Hepatocyte (in vitro differentiated cells): ENCODE measurements at regions not wholly inside any gene's neighbourhood (a gene's known extent, or its start where the extent isn't known, plus 50 kb on each side); places are given as distances from the start of the nearest gene placed in this dataset.

Source experiments
- DNase-seq: peaks from one replicate; pipeline ENCODE4 v3.0.0-alpha.2; 2016; ENCODE audit warnings: low spot score
- H2AFZ ChIP-seq: fragments of 200-600 bp; sonication (generic); 2 replicates; pipeline ENCODE4 v1.6.0; 2016; ENCODE audit warnings: antibody characterized with exemption, mild to moderate bottlenecking
- H3K27ac ChIP-seq: fragments of 200-600 bp; sonication (generic); 2 replicates; pipeline ENCODE4 v1.5.1; 2016; ENCODE audit warnings: mild to moderate bottlenecking
- H3K27me3 ChIP-seq: fragments of 200-600 bp; sonication (generic); 2 replicates; pipeline ENCODE4 v1.6.1; 2016
- H3K36me3 ChIP-seq: fragments of 200-600 bp; sonication (generic); replicated peaks from 2 replicates; pipeline ENCODE4 v1.5.1; 2016; ENCODE audit warnings: low read depth; ENCODE audit not compliant: insufficient read depth
- H3K4me1 ChIP-seq: fragments of 200-600 bp; sonication (generic); 2 replicates; pipeline ENCODE4 v1.5.1; 2016; ENCODE audit warnings: mild to moderate bottlenecking, moderate library complexity; ENCODE audit not compliant: insufficient read depth
- H3K4me2 ChIP-seq: fragments of 200-600 bp; sonication (generic); 2 replicates; pipeline ENCODE4 v1.6.0; 2016
- H3K4me3 ChIP-seq: fragments of 200-600 bp; sonication (generic); 2 replicates; pipeline ENCODE4 v1.5.1; 2016; ENCODE audit warnings: mild to moderate bottlenecking
- H3K79me2 ChIP-seq: fragments of 200-600 bp; sonication (generic); 2 replicates; pipeline ENCODE4 v1.6.0; 2017; ENCODE audit warnings: mild to moderate bottlenecking
- H3K9me2 ChIP-seq: fragments of 200-600 bp; sonication (generic); replicated peaks from 2 replicates; pipeline ENCODE4 v1.6.0; 2017; ENCODE audit warnings: mild to moderate bottlenecking; ENCODE audit not compliant: insufficient read depth
- H3K9me3 ChIP-seq: fragments of 200-600 bp; sonication (generic); 2 replicates; pipeline ENCODE4 v1.5.1; 2016; ENCODE audit warnings: low read depth, mild to moderate bottlenecking
- H4K20me1 ChIP-seq: fragments of 200-600 bp; sonication (generic); 2 replicates; pipeline ENCODE4 v1.6.0; 2016; ENCODE audit warnings: mild to moderate bottlenecking; ENCODE audit not compliant: insufficient read depth, poor library complexity, severe bottlenecking
- EZH2 ChIP-seq: fragments of 200-600 bp; sonication (generic); IDR thresholded peaks from 2 replicates; pipeline ENCODE4 v1.6.1; 2016; ENCODE audit warnings: antibody characterized with exemption, mild to moderate bottlenecking, borderline replicate concordance
- EZH2phosphoT487 ChIP-seq: fragments of 200-600 bp; sonication (generic); IDR thresholded peaks from one replicate; pipeline ENCODE4 v1.6.1; 2018; ENCODE audit warnings: antibody characterized with exemption, mild to moderate bottlenecking, low read depth, moderate library complexity; ENCODE audit not compliant: unreplicated experiment, severe bottlenecking
- WGBS: methylation state at CpG from one replicate; pipeline ENCODE4 v1.1.6; 2016; ENCODE audit warnings: low lambda C conversion rate; ENCODE audit errors: missing lambda C conversion rate; 5-methylcytosine and 5-hydroxymethylcytosine counted together
- TF ChIP-seq, protein P1 (sequence below): fragments of 200-600 bp; sonication (generic); IDR thresholded peaks from 2 replicates; pipeline ENCODE4 v1.5.1; 2016; ENCODE audit warnings: antibody characterized with exemption, mild to moderate bottlenecking; ENCODE audit not compliant: poor library complexity

GRCh38 chr9:93810028-93810971, 144.9 kb downstream of the BARX1 start:
- no peak overlapping the region for H2AFZ ChIP-seq
- WGBS = 69% methylated on average over 41 of the region's 45 CpGs
- H3K27ac ChIP-seq = no peak overlapping the region
- H3K36me3 ChIP-seq = no peaks in the 10 kb centered on the region
- TF ChIP-seq, protein P1, sequence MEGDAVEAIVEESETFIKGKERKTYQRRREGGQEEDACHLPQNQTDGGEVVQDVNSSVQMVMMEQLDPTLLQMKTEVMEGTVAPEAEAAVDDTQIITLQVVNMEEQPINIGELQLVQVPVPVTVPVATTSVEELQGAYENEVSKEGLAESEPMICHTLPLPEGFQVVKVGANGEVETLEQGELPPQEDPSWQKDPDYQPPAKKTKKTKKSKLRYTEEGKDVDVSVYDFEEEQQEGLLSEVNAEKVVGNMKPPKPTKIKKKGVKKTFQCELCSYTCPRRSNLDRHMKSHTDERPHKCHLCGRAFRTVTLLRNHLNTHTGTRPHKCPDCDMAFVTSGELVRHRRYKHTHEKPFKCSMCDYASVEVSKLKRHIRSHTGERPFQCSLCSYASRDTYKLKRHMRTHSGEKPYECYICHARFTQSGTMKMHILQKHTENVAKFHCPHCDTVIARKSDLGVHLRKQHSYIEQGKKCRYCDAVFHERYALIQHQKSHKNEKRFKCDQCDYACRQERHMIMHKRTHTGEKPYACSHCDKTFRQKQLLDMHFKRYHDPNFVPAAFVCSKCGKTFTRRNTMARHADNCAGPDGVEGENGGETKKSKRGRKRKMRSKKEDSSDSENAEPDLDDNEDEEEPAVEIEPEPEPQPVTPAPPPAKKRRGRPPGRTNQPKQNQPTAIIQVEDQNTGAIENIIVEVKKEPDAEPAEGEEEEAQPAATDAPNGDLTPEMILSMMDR = no peak
- TF ChIP-seq EZH2 (no peak), EZH2phosphoT487 (no peak)
- H3K4me2 ChIP-seq = no peak overlapping the region
- H3K4me1 ChIP-seq = no peaks in the 10 kb centered on the region
- no peaks in the 10 kb centered on the region for H4K20me1 ChIP-seq
- no peaks in the 10 kb centered on the region for H3K9me2 ChIP-seq
- H3K79me2 ChIP-seq = no peaks in the 10 kb centered on the region
- H3K9me3 ChIP-seq = no peaks in the 10 kb centered on the region
- no peak overlapping the region for H3K4me3 ChIP-seq
- DNase-seq = no peak
- H3K27me3 ChIP-seq = peaks cover 4% of the 10 kb centered on the region

GRCh38 chr9:93809204-93809940, 145.8 kb downstream of the BARX1 start:
- no peak overlapping the region for H3K27ac ChIP-seq
- no peaks in the 10 kb centered on the region for H3K36me3 ChIP-seq
- no peak overlapping the region for H3K4me3 ChIP-seq
- no peaks in the 10 kb centered on the region for H3K79me2 ChIP-seq
- no peaks in the 10 kb centered on the region for H4K20me1 ChIP-seq
- TF ChIP-seq EZH2 (no peak), EZH2phosphoT487 (no peak)
- TF ChIP-seq, protein P1 = no peak
- no peak overlapping the region for H3K4me2 ChIP-seq
- no peak overlapping the region for H2AFZ ChIP-seq
- H3K9me2 ChIP-seq = no peaks in the 10 kb centered on the region
- H3K27me3 ChIP-seq = no peaks in the 10 kb centered on the region
- no peak for DNase-seq
- no peaks in the 10 kb centered on the region for H3K4me1 ChIP-seq
- H3K9me3 ChIP-seq = no peaks in the 10 kb centered on the region
- WGBS = 93% methylated on average over 12 of the region's 12 CpGs

- no peak for DNase-seq
- 84% methylated on average over 10 of the region's 10 CpGs for WGBS
- no peak overlapping the region for H3K4me2 ChIP-seq
- H3K9me2 ChIP-seq = no peaks in the 10 kb centered on the region
- no peaks in the 10 kb centered on the region for H4K20me1 ChIP-seq
- no peaks in the 10 kb centered on the region for H3K79me2 ChIP-seq
- H2AFZ ChIP-seq = no peak overlapping the region
- H3K4me3 ChIP-seq = no peak overlapping the region
- H3K27ac ChIP-seq = no peak overlapping the region
- H3K27me3 ChIP-seq = no peaks in the 10 kb centered on the region
- no peak for TF ChIP-seq EZH2
- no peaks in the 10 kb centered on the region for H3K9me3 ChIP-seq
- no peaks in the 10 kb centered on the region for H3K36me3 ChIP-seq
- no peaks in the 10 kb centered on the region for H3K4me1 ChIP-seq
Observed at GRCh38 chr9:93808115-93809029, 146.8 kb downstream of the BARX1 start.
